GM12878 (cell line): ENCODE measurements at regions not wholly inside any gene's neighbourhood (a gene's known extent, or its start where the extent isn't known, plus 50 kb on each side); places are given as distances from the start of the nearest gene placed in this dataset.

Experiments used
- ATAC-seq: fragments of 200-7000 bp; cut with Tn5 transposase; 3 replicates; pipeline ENCODE4 v1.9.1; 2020; ENCODE audit warnings: mild to moderate bottlenecking, moderate library complexity
- BruUV-seq: library from RNA; stranded (reverse); fragments of 400-500 nt; replicated peaks from 2 replicates; lab custom pipeline; 2021; lab: Mats Ljungman, UMichigan
- CTCF ChIA-PET: fragments of 300-600 bp; sonication (Branson Sonifier 250); formaldehyde crosslinking; extraction: SDS; loops from one replicate; lab custom pipeline; 2021; ENCODE audit warnings: inconsistent platforms; lab: Yijun Ruan, JAX
- POLR2A ChIA-PET: fragments of 350-600 bp; formaldehyde crosslinking; extraction: SDS; loops from one replicate; lab custom pipeline; 2021; ENCODE audit warnings: inconsistent platforms; lab: Charles Lee
- RAD21 ChIA-PET: fragments of 300-600 bp; sonication (Branson Sonifier 250); formaldehyde crosslinking; loops from one replicate; lab custom pipeline; 2023; ENCODE audit warnings: antibody characterized with exemption; ENCODE audit not compliant: unreplicated experiment; lab: Charles Lee
- SMC1A ChIA-PET: fragments of 300-600 bp; sonication (Branson Sonifier 250); formaldehyde crosslinking; loops from one replicate; lab custom pipeline; 2023; ENCODE audit not compliant: unreplicated experiment, uncharacterized antibody; lab: Charles Lee
- DNase-seq: peaks from one replicate; pipeline ENCODE4 v3.0.0-alpha.2; 2011; ENCODE audit warnings: low read depth, low spot score
- FAIRE-seq: peaks from 3 replicates; lab custom pipeline; 2011; peaks lifted over from hg19 to GRCh38; lab: Jason Lieb, UNC
- H2AFZ ChIP-seq: 2 replicates; pipeline ENCODE4 v1.6.0; 2011; ENCODE audit warnings: low read depth, low read length, control low read depth; ENCODE audit not compliant: control insufficient read depth
- H3K27ac ChIP-seq: 2 replicates; pipeline ENCODE4 v1.5.1; 2011; ENCODE audit warnings: control low read depth; ENCODE audit not compliant: control insufficient read depth, insufficient read depth
- H3K27me3 ChIP-seq, 2 experiments: replicated peaks in 1 of 2; 2 replicates each; pipeline versions ENCODE4 v1.6.0 to v1.6.1; 2011; ENCODE audit warnings: low read length in 1 of 2; ENCODE audit not compliant: control insufficient read depth in 2 of 2, insufficient read depth in 2 of 2
- H3K36me3 ChIP-seq, 2 experiments: 2 replicates each; pipeline ENCODE4 v1.5.1; 2011; ENCODE audit warnings: low read length in 1 of 2; ENCODE audit not compliant: control insufficient read depth in 2 of 2, insufficient read depth in 2 of 2
- H3K4me1 ChIP-seq: 2 replicates; pipeline ENCODE4 v1.6.1; 2011; ENCODE audit warnings: mild to moderate bottlenecking, low read length, moderate library complexity, mixed read lengths; ENCODE audit not compliant: control insufficient read depth, insufficient read depth
- H3K4me2 ChIP-seq: 2 replicates; pipeline ENCODE4 v1.6.0; 2011; ENCODE audit warnings: control low read depth; ENCODE audit not compliant: control insufficient read depth, insufficient read depth
- H3K4me3 ChIP-seq: fragments of 200-600 bp; sonication (generic); 2 replicates; pipeline ENCODE4 v1.5.1; 2016
- H3K79me2 ChIP-seq: 2 replicates; pipeline ENCODE4 v1.6.0; 2011; ENCODE audit warnings: low read length; ENCODE audit not compliant: control insufficient read depth, insufficient read depth
- H3K9ac ChIP-seq: 2 replicates; pipeline ENCODE4 v1.8.0; 2011; ENCODE audit warnings: low read length, control low read depth, mixed read lengths; ENCODE audit not compliant: control insufficient read depth, insufficient read depth
- H3K9me3 ChIP-seq: replicated peaks from 3 replicates; pipeline ENCODE4 v1.5.1; 2011; ENCODE audit warnings: mild to moderate bottlenecking, low read length; ENCODE audit not compliant: control insufficient read depth, insufficient read depth
- H4K20me1 ChIP-seq: 2 replicates; pipeline ENCODE4 v1.6.0; 2011; ENCODE audit not compliant: control insufficient read depth, insufficient read depth
- BMI1 ChIP-seq: fragments of 450-650 bp; IDR thresholded peaks from 2 replicates; pipeline ENCODE4 v1.6.1; 2016; ENCODE audit warnings: mild to moderate bottlenecking, moderate library complexity, borderline replicate concordance
- EP300 ChIP-seq, 2 experiments: fragments of 150-350 bp in 1 of 2; IDR thresholded peaks; 2 replicates each; pipeline ENCODE4 v1.6.1; 2011 to 2012; ENCODE audit warnings: low read depth in 2 of 2, low read length in 2 of 2, borderline replicate concordance in 1 of 2, improper control_type of control experiment in 1 of 2, inconsistent platforms in 1 of 2; ENCODE audit not compliant: control insufficient read depth in 1 of 2
- LARP7 ChIP-seq: fragments of 450-650 bp; IDR thresholded peaks from 2 replicates; pipeline ENCODE4 v1.6.1; 2017; ENCODE audit warnings: mild to moderate bottlenecking
- MYC ChIP-seq: IDR thresholded peaks from 2 replicates; pipeline ENCODE4 v1.6.1; 2011; ENCODE audit warnings: mild to moderate bottlenecking, low read length, moderate library complexity, inconsistent platforms; ENCODE audit not compliant: insufficient read depth, insufficient replicate concordance, insufficient read length, severe bottlenecking
- NFYA ChIP-seq: IDR thresholded peaks from 2 replicates; pipeline ENCODE4 v1.6.1; 2011; ENCODE audit warnings: low read depth, mild to moderate bottlenecking, low read length, improper control_type of control experiment, borderline replicate concordance
- PML ChIP-seq: IDR thresholded peaks from 2 replicates; pipeline ENCODE4 v1.6.1; 2012; ENCODE audit warnings: low read length, inconsistent platforms
- POLR2A ChIP-seq: IDR thresholded peaks from 2 replicates; pipeline ENCODE4 v1.6.1; 2011; ENCODE audit warnings: low read depth, mild to moderate bottlenecking, low read length
- SPI1 ChIP-seq: IDR thresholded peaks from 2 replicates; pipeline ENCODE4 v1.6.1; 2011; ENCODE audit warnings: low read depth, mild to moderate bottlenecking, low read length, moderate library complexity, borderline replicate concordance; ENCODE audit not compliant: insufficient read depth
- SREBF1 ChIP-seq: IDR thresholded peaks from 2 replicates; pipeline ENCODE4 v1.6.1; 2012; ENCODE audit warnings: mild to moderate bottlenecking, low read length
- SREBF2 ChIP-seq: IDR thresholded peaks from 2 replicates; pipeline ENCODE4 v1.6.1; 2012; ENCODE audit warnings: mild to moderate bottlenecking, low read length
- ZNF207 ChIP-seq: fragments of 450-650 bp; IDR thresholded peaks from 2 replicates; pipeline ENCODE4 v1.6.1; 2014; ENCODE audit warnings: antibody characterized with exemption, mild to moderate bottlenecking, borderline replicate concordance
- ZNF384 ChIP-seq: IDR thresholded peaks from 2 replicates; pipeline ENCODE4 v1.6.1; 2012; ENCODE audit warnings: low read depth, mild to moderate bottlenecking, low read length, improper control_type of control experiment, borderline replicate concordance
- WGBS: methylation state at CpG from one replicate; pipeline ENCODE4 v1.1.6; 2016; ENCODE audit warnings: low lambda C conversion rate; ENCODE audit not compliant: insufficient replicate concordance, insufficient coverage; ENCODE audit errors: missing lambda C conversion rate; 5-methylcytosine and 5-hydroxymethylcytosine counted together
- in situ Hi-C: fragments of 300-500 bp; cut with MboI; formaldehyde crosslinking; loops from 9 replicates; pipeline ENCODE4 v1.14.3; 2018; ENCODE audit warnings: mixed read lengths
- intact Hi-C: fragments of 100-400 bp; cut with micrococcal nuclease; formaldehyde crosslinking; loops from one replicate; pipeline ENCODE4 v1.14.2; 2022; ENCODE audit not compliant: unreplicated experiment
- TF ChIP-seq, protein P1 (sequence below): fragments of 450-650 bp; formaldehyde crosslinking; IDR thresholded peaks from 2 replicates; pipeline ENCODE4 v1.4.0; 2022; ENCODE audit warnings: mild to moderate bottlenecking, moderate library complexity
- TF ChIP-seq, protein P2 (sequence below): fragments of 450-650 bp; formaldehyde crosslinking; IDR thresholded peaks from 2 replicates; pipeline ENCODE4 v1.5.0; 2022; ENCODE audit warnings: mild to moderate bottlenecking, missing genetic modification characterization

DNA sequence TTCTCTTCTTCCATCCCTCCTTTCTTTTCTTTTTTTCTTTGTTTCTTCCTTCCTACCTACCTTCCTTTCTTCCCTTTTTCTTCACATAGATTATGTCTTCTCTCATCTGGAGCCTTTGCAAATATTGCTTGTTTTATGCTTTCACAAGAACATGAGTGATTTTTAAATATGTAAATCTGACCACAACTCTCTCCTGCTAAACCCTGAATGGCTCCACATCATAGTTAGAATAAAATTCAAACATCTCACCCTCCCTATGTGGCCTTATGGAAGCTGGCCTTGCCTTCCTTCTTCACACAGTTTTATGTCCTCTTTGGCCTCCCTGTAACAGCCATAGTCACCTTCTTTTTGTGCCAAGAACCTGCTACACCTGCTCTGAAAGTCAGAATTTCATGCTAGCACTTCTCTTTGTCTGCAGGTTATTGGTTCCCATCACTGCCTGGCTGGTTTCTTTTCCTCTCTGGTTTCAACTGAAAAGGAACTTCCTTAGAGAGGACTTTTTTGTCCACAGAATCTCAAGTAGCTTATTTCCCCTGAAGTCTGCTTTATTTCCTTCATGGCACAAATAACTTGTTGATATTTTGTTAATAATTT, 114.3 kb upstream of the TNC start (continued):
- TF ChIP-seq, protein P1, sequence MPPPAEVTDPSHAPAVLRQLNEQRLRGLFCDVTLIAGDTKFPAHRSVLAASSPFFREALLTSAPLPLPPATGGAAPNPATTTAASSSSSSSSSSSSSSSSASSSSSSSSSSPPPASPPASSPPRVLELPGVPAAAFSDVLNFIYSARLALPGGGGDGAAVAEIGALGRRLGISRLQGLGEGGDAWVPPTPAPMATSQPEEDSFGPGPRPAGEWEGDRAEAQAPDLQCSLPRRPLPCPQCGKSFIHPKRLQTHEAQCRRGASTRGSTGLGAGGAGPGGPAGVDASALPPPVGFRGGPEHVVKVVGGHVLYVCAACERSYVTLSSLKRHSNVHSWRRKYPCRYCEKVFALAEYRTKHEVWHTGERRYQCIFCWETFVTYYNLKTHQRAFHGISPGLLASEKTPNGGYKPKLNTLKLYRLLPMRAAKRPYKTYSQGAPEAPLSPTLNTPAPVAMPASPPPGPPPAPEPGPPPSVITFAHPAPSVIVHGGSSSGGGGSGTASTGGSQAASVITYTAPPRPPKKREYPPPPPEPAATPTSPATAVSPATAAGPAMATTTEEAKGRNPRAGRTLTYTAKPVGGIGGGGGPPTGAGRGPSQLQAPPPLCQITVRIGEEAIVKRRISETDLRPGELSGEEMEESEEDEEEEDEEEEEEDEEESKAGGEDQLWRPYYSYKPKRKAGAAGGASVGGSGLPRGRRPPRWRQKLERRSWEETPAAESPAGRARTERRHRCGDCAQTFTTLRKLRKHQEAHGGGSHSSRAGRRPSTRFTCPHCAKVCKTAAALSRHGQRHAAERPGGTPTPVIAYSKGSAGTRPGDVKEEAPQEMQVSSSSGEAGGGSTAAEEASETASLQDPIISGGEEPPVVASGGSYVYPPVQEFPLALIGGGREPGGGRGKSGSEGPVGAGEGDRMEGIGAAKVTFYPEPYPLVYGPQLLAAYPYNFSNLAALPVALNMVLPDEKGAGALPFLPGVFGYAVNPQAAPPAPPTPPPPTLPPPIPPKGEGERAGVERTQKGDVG (CRISPR knock-in tag) = no peak
- TF ChIP-seq NFYA (no peak), SREBF1 (no peak)

DNA sequence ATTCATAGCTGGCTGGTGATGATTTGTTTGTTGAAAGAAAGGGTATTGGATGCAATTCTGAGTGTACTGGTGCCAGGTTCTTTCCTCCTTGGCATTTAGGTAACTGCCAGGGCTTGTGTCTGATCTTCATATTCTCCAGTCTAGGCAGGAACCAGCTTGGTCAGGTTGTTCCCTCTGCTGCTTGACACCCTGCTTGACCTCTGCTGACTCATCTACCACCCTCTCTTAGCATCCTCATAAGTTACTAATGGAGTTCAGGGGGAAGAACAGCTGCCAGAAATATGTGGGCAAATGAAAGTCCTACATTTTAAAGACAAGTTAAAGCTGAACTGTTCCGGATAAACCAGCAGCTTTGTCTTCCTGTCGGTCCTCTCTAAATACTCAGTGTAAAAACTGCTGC, 116.1 kb upstream of the TNC start:
- no peaks in the 10 kb centered on the region for H4K20me1 ChIP-seq
- no peak for TF ChIP-seq ZNF207
- no peak for TF ChIP-seq ZNF384
- no peak for TF ChIP-seq LARP7
- TF ChIP-seq, protein P2, sequence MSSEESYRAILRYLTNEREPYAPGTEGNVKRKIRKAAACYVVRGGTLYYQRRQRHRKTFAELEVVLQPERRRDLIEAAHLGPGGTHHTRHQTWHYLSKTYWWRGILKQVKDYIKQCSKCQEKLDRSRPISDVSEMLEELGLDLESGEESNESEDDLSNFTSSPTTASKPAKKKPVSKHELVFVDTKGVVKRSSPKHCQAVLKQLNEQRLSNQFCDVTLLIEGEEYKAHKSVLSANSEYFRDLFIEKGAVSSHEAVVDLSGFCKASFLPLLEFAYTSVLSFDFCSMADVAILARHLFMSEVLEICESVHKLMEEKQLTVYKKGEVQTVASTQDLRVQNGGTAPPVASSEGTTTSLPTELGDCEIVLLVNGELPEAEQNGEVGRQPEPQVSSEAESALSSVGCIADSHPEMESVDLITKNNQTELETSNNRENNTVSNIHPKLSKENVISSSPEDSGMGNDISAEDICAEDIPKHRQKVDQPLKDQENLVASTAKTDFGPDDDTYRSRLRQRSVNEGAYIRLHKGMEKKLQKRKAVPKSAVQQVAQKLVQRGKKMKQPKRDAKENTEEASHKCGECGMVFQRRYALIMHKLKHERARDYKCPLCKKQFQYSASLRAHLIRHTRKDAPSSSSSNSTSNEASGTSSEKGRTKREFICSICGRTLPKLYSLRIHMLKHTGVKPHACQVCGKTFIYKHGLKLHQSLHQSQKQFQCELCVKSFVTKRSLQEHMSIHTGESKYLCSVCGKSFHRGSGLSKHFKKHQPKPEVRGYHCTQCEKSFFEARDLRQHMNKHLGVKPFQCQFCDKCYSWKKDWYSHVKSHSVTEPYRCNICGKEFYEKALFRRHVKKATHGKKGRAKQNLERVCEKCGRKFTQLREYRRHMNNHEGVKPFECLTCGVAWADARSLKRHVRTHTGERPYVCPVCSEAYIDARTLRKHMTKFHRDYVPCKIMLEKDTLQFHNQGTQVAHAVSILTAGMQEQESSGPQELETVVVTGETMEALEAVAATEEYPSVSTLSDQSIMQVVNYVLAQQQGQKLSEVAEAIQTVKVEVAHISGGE (CRISPR knock-in tag) = no peak
- TF ChIP-seq MYC = no peak
- no peak for TF ChIP-seq SPI1
- TF ChIP-seq EP300 (IDR thresholded peaks at IDR 0.05; ENCODE audit: borderline replicate concordance in 1 of 2, control insufficient read depth in 1 of 2, low read depth in 2 of 2, low read length in 2 of 2) = no peak
- TF ChIP-seq PML = no peak
- no peak for TF ChIP-seq POLR2A
- TF ChIP-seq BMI1 = no peak
- TF ChIP-seq SREBF2 = no peak
- TF ChIP-seq NFYA = no peak
- ChIA-PET POLR2A (interaction anchor here (1.3 kb wide), 1 partner anchor 44 kb away, joined by 3 read pairs; no protein-coding TSS in a partner anchor), CTCF (no interaction called here), RAD21 (interaction anchor here (1.7 kb wide), 1 partner anchor 11 kb away, joined by 4 read pairs; no protein-coding TSS in a partner anchor), SMC1A (interaction anchor here (0.5 to 2.5 kb wide), 7 partner anchors 8 to 60 kb away, joined by 3 to 9 read pairs (median 3); no protein-coding TSS in a partner anchor)
- H3K9me3 ChIP-seq = no peaks in the 10 kb centered on the region
- intact Hi-C loops (no loop called here), in situ Hi-C loops (loop anchor here (5.0 kb wide), 1 partner anchor 48 kb away; no protein-coding TSS in a partner anchor)
- DNase-seq (no peak), ATAC-seq (peak; percentile 60), FAIRE-seq (no peak)
- H2AFZ ChIP-seq = no peak overlapping the region
- no TSS peak for BruUV-seq
- 76% methylated on average over 2 of the region's 2 CpGs for WGBS
- no peak overlapping the region for H3K4me3 ChIP-seq
- H3K36me3 ChIP-seq = no peaks in the 10 kb centered on the region
- H3K9ac ChIP-seq = no peak overlapping the region
- H3K4me2 ChIP-seq = no peak overlapping the region
- H3K79me2 ChIP-seq = no peaks in the 10 kb centered on the region
- H3K4me1 ChIP-seq = no peaks in the 10 kb centered on the region
- H3K27me3 ChIP-seq = no peaks in the 10 kb centered on the region; a peak in 1 of 4 replicates
- H3K27ac ChIP-seq = no peak overlapping the region
